Fibroblast of mammary gland (primary cell): ENCODE measurements at regions not wholly inside any gene's neighbourhood (a gene's known extent, or its start where the extent isn't known, plus 50 kb on each side); places are given as distances from the start of the nearest gene placed in this dataset.

Experiments
- DNase-seq: peaks from one replicate; pipeline ENCODE4 v3.0.0-alpha.2; 2010; ENCODE audit warnings: low read depth
- H3K4me3 ChIP-seq: 2 replicates; pipeline ENCODE4 v1.5.1; 2011; ENCODE audit warnings: low read depth, mild to moderate bottlenecking, low read length, moderate library complexity; ENCODE audit not compliant: control insufficient read depth
- TF ChIP-seq, protein P1 (sequence below): conservative IDR thresholded peaks from 2 replicates; pipeline ENCODE4 v1.5.1; 2011; ENCODE audit warnings: low read depth, low read length, inconsistent platforms; ENCODE audit not compliant: control insufficient read depth, insufficient read depth

DNA sequence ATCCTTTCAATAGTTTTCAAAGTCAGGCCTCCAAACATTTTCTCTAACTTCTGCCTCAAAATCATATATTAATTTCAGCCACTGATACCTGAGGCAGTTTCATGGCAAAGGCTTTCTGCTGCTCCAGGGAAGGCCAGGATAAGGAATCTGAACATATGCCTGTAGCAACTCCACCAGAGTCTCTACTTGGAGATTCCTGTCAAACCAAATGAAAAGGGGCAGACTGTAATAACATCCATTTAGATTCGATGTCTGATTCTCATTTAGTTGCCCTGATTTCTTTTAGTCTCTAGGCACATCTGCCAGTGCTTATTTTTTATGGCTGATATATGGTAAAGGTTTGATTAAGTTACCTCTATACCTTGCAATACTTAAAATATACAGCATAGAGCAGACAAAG is 109.6 kb upstream of the ZNF385D start:
- no peak for DNase-seq
- H3K4me3 ChIP-seq, result no peak overlapping the region
- TF ChIP-seq, protein P1, sequence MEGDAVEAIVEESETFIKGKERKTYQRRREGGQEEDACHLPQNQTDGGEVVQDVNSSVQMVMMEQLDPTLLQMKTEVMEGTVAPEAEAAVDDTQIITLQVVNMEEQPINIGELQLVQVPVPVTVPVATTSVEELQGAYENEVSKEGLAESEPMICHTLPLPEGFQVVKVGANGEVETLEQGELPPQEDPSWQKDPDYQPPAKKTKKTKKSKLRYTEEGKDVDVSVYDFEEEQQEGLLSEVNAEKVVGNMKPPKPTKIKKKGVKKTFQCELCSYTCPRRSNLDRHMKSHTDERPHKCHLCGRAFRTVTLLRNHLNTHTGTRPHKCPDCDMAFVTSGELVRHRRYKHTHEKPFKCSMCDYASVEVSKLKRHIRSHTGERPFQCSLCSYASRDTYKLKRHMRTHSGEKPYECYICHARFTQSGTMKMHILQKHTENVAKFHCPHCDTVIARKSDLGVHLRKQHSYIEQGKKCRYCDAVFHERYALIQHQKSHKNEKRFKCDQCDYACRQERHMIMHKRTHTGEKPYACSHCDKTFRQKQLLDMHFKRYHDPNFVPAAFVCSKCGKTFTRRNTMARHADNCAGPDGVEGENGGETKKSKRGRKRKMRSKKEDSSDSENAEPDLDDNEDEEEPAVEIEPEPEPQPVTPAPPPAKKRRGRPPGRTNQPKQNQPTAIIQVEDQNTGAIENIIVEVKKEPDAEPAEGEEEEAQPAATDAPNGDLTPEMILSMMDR, result no peak

DNA sequence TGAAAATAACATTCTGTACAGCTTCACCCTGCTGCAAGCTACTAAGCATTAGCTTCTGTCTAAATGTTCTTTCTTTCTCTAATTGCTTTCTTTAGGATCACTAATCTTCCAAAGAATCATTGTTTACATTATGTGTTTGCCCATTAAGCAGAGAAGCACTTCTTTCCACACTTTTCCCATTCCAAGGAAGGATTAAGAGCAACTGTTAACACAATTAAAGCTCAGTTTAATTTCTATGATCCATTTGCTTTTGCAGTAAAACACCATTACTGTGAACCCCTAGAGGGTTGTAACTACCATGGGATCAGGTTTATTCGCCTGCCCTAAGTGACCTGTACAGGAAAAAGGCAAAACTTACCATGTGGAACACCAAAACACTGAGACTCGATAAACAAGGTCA is 125.8 kb upstream of the ZNF385D start:
- TF ChIP-seq, protein P1, result no peak
- DNase-seq, result no peak
- no peak overlapping the region for H3K4me3 ChIP-seq

DNA sequence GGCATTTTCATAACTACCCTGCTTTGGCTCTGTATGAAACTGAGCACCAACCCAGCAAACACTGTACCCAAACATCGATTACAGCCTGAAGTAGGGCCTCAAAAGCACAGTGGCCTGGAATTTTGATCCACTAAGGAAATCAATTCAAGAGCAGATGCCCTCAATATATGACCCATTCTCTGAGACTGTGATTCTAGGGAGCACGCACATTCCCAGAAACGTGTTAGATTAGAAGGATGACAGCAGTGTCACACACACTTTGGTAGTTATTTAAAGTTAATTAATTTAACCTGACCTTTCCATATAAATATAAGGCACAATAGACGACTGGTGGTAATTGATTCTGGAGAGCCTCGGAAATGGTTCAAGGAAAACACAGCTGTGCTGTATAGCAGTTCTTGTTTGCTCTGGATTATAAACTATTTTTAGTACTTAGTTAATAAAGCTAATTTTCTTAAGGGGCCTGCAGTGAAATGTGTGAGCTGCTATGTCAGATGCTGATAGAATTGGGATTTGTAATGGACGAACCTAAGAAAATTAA is 126.3 kb upstream of the ZNF385D start:
- TF ChIP-seq, protein P1, result no peak
- H3K4me3 ChIP-seq, result no peak overlapping the region
- no peak for DNase-seq

DNA sequence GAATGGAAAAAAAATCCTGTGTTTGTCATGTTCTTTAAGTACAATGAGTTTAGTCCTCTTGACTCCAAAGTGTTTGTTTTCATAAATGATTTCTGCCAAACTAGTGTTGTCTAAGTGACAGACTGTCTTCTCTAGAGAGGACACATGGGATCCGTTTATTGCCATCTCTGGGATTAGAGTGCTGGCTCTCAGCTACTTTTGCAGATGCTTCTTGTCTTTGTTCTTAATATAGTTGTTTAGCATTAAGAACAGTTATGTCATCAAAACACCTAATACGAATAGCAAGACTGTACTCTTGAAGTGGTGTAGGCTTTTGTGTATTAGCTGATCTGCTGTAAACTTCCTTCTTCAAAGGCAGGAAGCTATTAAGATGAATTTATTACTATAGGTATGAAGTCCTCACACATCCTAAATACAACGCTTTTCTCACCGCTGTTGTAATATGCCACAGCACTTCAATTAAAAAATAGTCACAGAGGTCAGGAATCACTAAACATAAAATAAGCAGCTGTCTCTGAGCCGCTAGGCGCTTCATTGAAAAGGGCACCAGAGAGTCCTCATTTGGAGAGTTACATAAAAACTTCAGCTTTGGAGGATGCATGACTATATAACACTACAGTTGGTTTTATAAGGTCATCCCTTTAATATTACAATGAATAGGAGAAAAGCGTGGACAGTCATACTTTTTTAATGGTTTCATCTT is 128.3 kb upstream of the ZNF385D start:
- no peak overlapping the region for H3K4me3 ChIP-seq
- TF ChIP-seq, protein P1, result no peak
- no peak for DNase-seq

DNA sequence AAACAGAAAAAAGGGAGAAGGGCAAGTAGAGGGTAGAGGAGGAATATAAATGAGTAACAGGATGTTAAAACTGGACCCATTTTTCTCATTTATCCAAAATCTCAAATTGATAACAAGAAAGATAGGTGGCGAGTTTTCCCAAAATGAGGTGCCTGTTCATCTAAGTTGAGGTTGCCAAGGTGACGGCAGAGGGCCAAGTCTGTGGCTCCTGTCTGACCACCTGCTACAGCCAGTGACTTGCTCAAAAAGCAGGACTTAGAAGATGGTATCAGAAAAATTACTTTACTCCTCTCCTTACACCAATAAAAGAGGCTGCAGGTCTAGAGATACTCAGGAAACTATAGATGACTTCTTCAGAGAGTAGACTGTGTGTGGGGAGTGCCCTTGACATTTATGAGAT is 137.6 kb upstream of the ZNF385D start:
- TF ChIP-seq, protein P1, result no peak
- no peak for DNase-seq
- H3K4me3 ChIP-seq, result no peak overlapping the region

DNA sequence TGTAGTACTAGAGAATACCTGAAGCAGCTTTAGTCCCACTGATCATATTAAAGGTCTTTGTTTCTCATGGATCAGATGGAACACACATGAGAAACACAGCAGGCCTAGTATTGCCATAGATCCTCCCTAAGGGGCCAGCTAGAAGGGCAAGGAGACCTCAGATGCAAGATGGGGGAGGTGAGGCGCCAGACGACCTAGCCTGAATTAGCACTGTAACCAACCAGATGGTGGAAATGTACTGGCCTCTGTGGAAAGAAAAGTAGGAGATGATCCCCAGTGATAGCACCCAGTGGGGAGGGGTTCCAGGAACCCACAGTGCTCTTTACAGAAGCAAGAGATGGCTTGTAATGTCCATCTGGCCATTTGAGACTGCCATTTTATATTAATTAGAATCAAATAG is 138.2 kb upstream of the ZNF385D start:
- TF ChIP-seq, protein P1, result no peak
- H3K4me3 ChIP-seq, result no peak overlapping the region

More for the DNA sequence above, 138.2 kb upstream of the ZNF385D start:
- DNase-seq, result no peak
